SU-DHL-6 (cell line): ENCODE measurements at regions not wholly inside any gene's neighbourhood (a gene's known extent, or its start where the extent isn't known, plus 50 kb on each side); places are given as distances from the start of the nearest gene placed in this dataset.

Experiments
- H2AFZ ChIP-seq: fragments of 200-600 bp; sonication (generic); 2 replicates; pipeline ENCODE4 v1.6.1; 2014; ENCODE audit warnings: low read depth, mild to moderate bottlenecking, moderate library complexity, mixed read lengths, antibody characterized with exemption, low read length; ENCODE audit not compliant: severe bottlenecking
- H3F3A ChIP-seq: fragments of 200-600 bp; shearing (Covaris generic); 2 replicates; pipeline ENCODE4 v1.6.0; 2016; ENCODE audit warnings: antibody characterized with exemption, mild to moderate bottlenecking; ENCODE audit not compliant: insufficient read depth
- H3K27ac ChIP-seq: fragments of 200-600 bp; sonication (generic); 2 replicates; pipeline ENCODE4 v1.5.1; 2016; ENCODE audit warnings: low read depth, mild to moderate bottlenecking, low read length, moderate library complexity, mixed read lengths
- H3K27me3 ChIP-seq: fragments of 200-600 bp; sonication (generic), shearing (Covaris generic); 2 replicates; pipeline ENCODE4 v1.6.0; 2014; ENCODE audit warnings: mild to moderate bottlenecking, low read length
- H3K36me3 ChIP-seq: fragments of 200-600 bp; sonication (generic); 2 replicates; pipeline ENCODE4 v1.6.1; 2014; ENCODE audit warnings: mild to moderate bottlenecking, low read length, mixed read lengths
- H3K4me2 ChIP-seq: fragments of 300-600, 200-600 bp; shearing (Covaris generic), sonication (generic); 2 replicates; pipeline ENCODE4 v1.6.0; 2014; ENCODE audit warnings: low read length, low read depth, mild to moderate bottlenecking; ENCODE audit not compliant: poor library complexity, severe bottlenecking
- H3K4me3 ChIP-seq: fragments of 200-600 bp; sonication (generic); 2 replicates; pipeline ENCODE4 v1.5.1; 2014; ENCODE audit warnings: antibody characterized with exemption, low read length, mild to moderate bottlenecking, mixed read lengths; ENCODE audit not compliant: insufficient read depth, poor library complexity, severe bottlenecking
- H3K79me2 ChIP-seq: fragments of 200-600 bp; sonication (generic); 2 replicates; pipeline ENCODE4 v1.6.1; 2014; ENCODE audit warnings: mild to moderate bottlenecking, low read length, moderate library complexity; ENCODE audit not compliant: insufficient read depth
- H3K9ac ChIP-seq: fragments of 200-600 bp; sonication (generic); 2 replicates; pipeline ENCODE4 v1.7.0; 2014; ENCODE audit warnings: mild to moderate bottlenecking, low read length
- H3K9me2 ChIP-seq: fragments of 200-600 bp; sonication (generic); replicated peaks from 2 replicates; pipeline ENCODE4 v1.6.1; 2014; ENCODE audit warnings: low read length; ENCODE audit not compliant: insufficient read depth
- H3K9me3 ChIP-seq: fragments of 200-600 bp; sonication (generic); 2 replicates; pipeline ENCODE4 v1.6.1; 2014; ENCODE audit warnings: low read length, mixed read lengths; ENCODE audit not compliant: insufficient read depth
- H4K20me1 ChIP-seq: fragments of 200-600 bp; sonication (generic); 2 replicates; pipeline ENCODE4 v1.6.1; 2014; ENCODE audit warnings: low read depth, mild to moderate bottlenecking, antibody characterized with exemption, low read length, moderate library complexity, mixed read lengths
- EZH2phosphoT487 ChIP-seq: fragments of 200-600 bp; sonication (generic), shearing (Covaris generic); conservative IDR thresholded peaks from 2 replicates; pipeline ENCODE4 v1.6.1; 2018; ENCODE audit warnings: mild to moderate bottlenecking, antibody characterized with exemption, low read length, moderate library complexity, mixed read lengths
- TF ChIP-seq, protein P1 (sequence below): fragments of 200-600 bp; sonication (generic); IDR thresholded peaks from one replicate; pipeline ENCODE4 v1.5.1; 2017; ENCODE audit warnings: antibody characterized with exemption, mild to moderate bottlenecking, low read length, moderate library complexity; ENCODE audit not compliant: insufficient read depth, poor library complexity, severe bottlenecking

DNA sequence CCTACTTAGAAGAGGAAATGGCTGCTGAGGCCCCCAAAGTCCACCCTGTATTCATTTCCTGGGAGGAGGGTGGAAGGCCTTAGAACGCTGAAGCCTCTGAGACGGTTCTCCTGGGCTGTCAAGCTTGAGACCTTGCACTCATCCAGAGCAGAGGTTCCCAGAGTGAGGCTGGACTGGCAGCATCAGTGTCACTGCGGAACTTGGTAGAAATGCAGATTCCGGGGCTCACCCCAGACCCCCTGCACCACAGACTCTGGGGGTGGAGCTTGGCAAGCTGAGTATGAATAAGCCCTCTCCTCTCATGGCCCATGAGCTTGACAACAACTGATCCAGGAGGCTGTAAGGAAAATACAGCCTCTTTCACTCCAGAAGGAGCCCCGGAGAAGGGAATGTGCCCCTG, 218.3 kb downstream of the IRF8 start:
- Histone ChIP-seq H3K27me3 (0 out of 2 replicates have a peak, but pooled peaks cover 3% of the 10 kb centered on the region), H3K36me3 (no peaks in the 10 kb centered on the region), H2AFZ (no peak overlapping the region), H3K27ac (no peak overlapping the region), H3K9me2 (no peaks in the 10 kb centered on the region), H3K4me3 (no peak overlapping the region), H3K4me2 (no peak overlapping the region), H3K79me2 (no peaks in the 10 kb centered on the region), H4K20me1 (no peaks in the 10 kb centered on the region), H3F3A (no peaks in the 10 kb centered on the region), H3K9ac (no peak overlapping the region), H3K9me3 (no peaks in the 10 kb centered on the region)
- TF ChIP-seq, protein P1, sequence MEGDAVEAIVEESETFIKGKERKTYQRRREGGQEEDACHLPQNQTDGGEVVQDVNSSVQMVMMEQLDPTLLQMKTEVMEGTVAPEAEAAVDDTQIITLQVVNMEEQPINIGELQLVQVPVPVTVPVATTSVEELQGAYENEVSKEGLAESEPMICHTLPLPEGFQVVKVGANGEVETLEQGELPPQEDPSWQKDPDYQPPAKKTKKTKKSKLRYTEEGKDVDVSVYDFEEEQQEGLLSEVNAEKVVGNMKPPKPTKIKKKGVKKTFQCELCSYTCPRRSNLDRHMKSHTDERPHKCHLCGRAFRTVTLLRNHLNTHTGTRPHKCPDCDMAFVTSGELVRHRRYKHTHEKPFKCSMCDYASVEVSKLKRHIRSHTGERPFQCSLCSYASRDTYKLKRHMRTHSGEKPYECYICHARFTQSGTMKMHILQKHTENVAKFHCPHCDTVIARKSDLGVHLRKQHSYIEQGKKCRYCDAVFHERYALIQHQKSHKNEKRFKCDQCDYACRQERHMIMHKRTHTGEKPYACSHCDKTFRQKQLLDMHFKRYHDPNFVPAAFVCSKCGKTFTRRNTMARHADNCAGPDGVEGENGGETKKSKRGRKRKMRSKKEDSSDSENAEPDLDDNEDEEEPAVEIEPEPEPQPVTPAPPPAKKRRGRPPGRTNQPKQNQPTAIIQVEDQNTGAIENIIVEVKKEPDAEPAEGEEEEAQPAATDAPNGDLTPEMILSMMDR, result no peak
- TF ChIP-seq EZH2phosphoT487, result no peak

DNA sequence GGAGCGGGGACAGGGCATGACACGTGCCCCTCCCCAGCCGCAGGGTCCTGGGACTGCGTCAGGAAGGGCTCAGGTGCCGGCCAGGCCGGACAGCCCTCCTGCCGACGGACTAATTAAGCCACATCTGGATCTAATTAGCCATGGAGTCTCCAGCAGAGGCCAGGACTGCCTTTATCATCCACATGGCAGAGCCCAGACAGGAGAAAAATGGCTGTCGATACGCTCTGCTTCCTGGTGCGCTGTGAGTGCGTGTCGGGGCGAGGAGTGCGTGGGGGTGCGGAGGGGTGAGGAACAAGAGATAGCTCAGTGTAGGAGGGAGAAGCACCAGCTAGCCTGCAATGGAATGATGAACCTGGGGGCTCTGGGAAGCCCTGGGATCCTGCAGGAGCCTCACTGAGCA, 218.8 kb downstream of the IRF8 start:
- Histone ChIP-seq H3F3A (no peaks in the 10 kb centered on the region), H3K79me2 (no peaks in the 10 kb centered on the region), H3K9me2 (no peaks in the 10 kb centered on the region), H2AFZ (no peak overlapping the region), H3K27me3 (0 out of 2 replicates have a peak, but pooled peaks cover 3% of the 10 kb centered on the region), H3K36me3 (no peaks in the 10 kb centered on the region), H3K9ac (no peak overlapping the region), H3K9me3 (no peaks in the 10 kb centered on the region), H3K4me3 (no peak overlapping the region), H3K27ac (no peak overlapping the region), H3K4me2 (no peak overlapping the region), H4K20me1 (no peaks in the 10 kb centered on the region)
- TF ChIP-seq EZH2phosphoT487, result no peak
- TF ChIP-seq, protein P1, result no peak

DNA sequence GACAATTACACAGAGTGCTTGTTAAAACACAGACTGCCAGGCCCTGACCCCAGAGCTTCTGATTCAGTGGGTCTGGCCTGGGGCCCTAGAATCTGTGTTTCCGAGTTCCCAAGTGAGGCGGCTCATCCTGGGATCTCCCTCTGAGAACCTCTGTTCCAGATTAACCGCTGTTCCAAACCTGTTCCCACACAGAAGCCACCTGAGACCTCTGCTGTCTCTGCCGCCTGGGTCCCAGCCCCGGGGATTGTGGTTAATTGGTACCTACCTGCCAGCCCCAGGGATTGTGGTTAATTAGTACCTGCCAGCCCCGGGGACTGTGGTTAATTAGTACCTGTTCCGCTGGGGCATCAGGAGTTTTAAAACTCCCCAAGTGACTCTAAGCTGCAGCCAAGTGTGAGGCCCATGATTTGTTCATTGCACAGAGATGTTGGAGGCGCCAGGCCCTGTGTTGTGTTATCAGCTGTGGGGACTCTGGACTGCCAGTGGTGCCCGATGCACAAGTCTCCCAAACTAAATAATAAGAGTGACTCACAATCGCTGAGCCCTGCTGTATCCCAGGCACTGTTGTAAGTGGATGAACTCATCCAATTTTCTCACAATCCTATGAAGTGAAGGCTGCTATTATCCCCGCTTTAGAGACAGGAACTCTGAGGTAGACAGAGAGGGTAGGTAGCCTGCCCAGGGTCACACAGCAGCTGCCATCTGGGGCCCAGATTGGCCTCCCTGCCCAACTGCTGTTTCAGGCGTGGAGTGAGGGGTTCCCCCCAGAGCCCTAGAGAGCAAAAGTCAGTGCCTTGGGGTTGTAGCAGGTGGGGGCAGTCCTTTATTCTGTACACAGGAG, 219.7 kb downstream of the IRF8 start:
- Histone ChIP-seq H3K9ac (no peak overlapping the region), H3K9me2 (no peaks in the 10 kb centered on the region), H3K27ac (no peak overlapping the region), H4K20me1 (no peaks in the 10 kb centered on the region), H3K4me2 (no peak overlapping the region), H3K9me3 (no peaks in the 10 kb centered on the region), H2AFZ (no peak overlapping the region), H3K36me3 (no peaks in the 10 kb centered on the region), H3K27me3 (0 out of 2 replicates have a peak, but pooled peaks cover 3% of the 10 kb centered on the region), H3K79me2 (no peaks in the 10 kb centered on the region), H3F3A (no peaks in the 10 kb centered on the region), H3K4me3 (no peak overlapping the region)
- TF ChIP-seq, protein P1, result no peak
- no peak for TF ChIP-seq EZH2phosphoT487
